RWPE1 (cell line): ENCODE measurements at regions not wholly inside any gene's neighbourhood (a gene's known extent, or its start where the extent isn't known, plus 50 kb on each side); places are given as distances from the start of the nearest gene placed in this dataset.
"Not testable (repeated sequence)": the region's sequence is repeated elsewhere in the genome, so short reads cannot be mapped to it uniquely, and the experiment has no call there.

ENCODE experiments used
- CTCF ChIA-PET: fragments of 350-600 bp; sonication (Branson Sonifier 250); formaldehyde crosslinking; extraction: SDS; loops from one replicate; lab custom pipeline; 2021; lab: Yijun Ruan, JAX
- POLR2A ChIA-PET: fragments of 400-600 bp; formaldehyde crosslinking; extraction: SDS; loops from one replicate; lab custom pipeline; 2020; ENCODE audit warnings: antibody characterized with exemption; ENCODE audit not compliant: low non-redundant PET; lab: Yijun Ruan, JAX
- DNase-seq: peaks from one replicate; pipeline ENCODE4 v3.0.0; 2012; ENCODE audit warnings: low spot score
- H3K27ac ChIP-seq: fragments of 450-650 bp; 2 replicates; pipeline ENCODE4 v1.5.1; 2017
- TF ChIP-seq, protein P1 (sequence below): fragments of 450-650 bp; conservative IDR thresholded peaks from 2 replicates; pipeline ENCODE4 v1.5.1; 2017; ENCODE audit warnings: low read depth, mild to moderate bottlenecking

DNA sequence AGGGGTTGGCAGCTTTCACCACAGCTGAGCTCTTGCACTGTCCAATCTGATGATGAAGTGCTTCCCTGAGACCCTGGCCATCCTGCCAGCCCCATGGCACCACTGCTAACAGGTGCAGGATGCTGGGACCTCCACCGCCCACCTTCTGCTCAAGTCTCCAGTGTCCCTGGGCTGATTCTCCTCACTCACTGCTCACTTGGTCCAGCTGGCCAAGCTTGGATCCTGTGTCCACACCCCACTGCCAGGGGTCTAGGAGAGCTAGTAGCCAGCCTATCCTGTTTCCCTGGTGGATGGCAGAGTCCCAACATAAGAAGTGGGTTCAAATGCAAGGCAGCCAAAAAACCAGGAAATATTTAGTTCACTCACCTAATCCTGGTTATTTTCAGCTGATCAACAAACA, 217.2 kb upstream of the IRF2BP2 start:
- no peak for DNase-seq
- TF ChIP-seq, protein P1, sequence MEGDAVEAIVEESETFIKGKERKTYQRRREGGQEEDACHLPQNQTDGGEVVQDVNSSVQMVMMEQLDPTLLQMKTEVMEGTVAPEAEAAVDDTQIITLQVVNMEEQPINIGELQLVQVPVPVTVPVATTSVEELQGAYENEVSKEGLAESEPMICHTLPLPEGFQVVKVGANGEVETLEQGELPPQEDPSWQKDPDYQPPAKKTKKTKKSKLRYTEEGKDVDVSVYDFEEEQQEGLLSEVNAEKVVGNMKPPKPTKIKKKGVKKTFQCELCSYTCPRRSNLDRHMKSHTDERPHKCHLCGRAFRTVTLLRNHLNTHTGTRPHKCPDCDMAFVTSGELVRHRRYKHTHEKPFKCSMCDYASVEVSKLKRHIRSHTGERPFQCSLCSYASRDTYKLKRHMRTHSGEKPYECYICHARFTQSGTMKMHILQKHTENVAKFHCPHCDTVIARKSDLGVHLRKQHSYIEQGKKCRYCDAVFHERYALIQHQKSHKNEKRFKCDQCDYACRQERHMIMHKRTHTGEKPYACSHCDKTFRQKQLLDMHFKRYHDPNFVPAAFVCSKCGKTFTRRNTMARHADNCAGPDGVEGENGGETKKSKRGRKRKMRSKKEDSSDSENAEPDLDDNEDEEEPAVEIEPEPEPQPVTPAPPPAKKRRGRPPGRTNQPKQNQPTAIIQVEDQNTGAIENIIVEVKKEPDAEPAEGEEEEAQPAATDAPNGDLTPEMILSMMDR, result no peak
- ChIA-PET POLR2A (no interaction called here), CTCF (no interaction called here)
- H3K27ac ChIP-seq, result no peak overlapping the region

DNA sequence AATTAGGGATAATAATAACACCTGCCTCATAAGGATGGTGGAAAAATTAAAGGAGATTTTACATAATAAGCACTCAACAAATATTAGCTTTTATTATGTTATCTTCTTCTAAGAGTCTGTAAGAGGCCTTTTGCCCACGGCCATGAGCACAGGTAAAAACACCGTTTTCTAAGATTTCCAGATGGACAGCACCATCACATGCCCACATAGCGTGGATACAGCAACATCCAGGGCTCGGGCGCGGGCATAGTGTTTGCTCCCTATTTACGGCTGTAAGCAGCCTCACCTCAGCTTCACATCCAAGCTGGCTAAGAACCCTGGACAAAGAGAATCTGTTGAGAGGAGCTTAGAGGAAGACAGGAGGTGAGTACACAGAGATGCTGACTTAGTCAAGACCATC, 216.4 kb upstream of the IRF2BP2 start:
- no peak overlapping the region for H3K27ac ChIP-seq
- POLR2A ChIA-PET, result no interaction called here

DNA sequence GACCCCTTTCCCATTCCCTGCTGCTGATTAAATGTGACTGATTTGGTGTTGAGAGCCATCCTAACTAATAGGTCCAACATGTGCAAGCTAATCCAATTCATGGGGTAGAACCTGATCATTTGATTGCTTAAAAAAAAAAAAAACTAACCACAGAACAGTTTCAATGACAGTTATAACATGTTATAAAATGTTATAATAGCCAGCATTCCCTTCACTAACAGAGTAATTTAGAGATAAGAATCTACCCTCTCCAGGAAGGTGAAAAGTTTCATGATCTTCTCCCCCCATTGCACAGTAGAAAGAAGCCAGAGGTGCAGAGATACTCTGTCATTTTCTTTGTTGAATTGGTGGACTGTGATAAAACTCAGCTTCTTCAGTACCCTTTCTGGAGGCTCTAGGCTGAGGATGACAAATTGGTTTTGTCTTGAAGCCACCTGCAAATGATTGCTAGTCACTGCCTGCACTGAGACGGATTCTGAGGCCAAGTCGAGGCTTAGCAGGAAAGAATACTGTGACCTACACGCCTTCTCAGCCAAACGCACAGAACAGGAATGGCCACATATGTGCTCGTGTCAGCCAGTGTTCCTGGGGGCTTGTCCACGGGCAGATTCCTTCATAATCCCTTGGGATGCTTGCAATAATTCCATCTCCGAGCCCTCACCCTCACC, 215.7 kb upstream of the IRF2BP2 start:
- no peak for DNase-seq
- TF ChIP-seq, protein P1, result no peak
- no peak overlapping the region for H3K27ac ChIP-seq
- ChIA-PET CTCF (interaction anchor here (0.6 kb wide), 1 partner anchor 53 kb away, joined by 3 read pairs; no protein-coding TSS in a partner anchor), POLR2A (no interaction called here)

More for the DNA sequence above, 216.4 kb upstream of the IRF2BP2 start:
- CTCF ChIA-PET, result no interaction called here
- no peak for DNase-seq
- TF ChIP-seq, protein P1, result no peak

DNA sequence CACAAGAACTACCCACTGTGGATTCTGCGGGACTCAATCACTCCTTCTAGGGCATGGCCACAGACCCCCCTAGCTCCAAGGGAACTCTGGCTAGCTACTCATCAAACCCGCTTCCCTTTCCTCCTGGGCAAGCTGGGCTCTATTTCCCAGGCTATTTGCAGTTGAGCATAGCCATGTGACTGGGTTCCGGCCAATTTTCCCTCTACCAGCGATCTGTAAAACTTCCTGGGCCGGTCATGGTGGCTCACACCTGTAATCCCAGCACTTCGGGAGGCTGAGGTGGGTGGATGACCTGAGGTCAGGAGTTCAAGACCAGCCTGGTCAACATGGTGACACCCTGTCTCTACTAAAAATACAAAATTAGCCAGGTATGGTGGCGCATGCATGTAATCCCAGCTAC, 214.9 kb upstream of the IRF2BP2 start:
- H3K27ac ChIP-seq, DNase-seq, POLR2A ChIA-PET: not testable (repeated sequence)
- CTCF ChIA-PET, result interaction anchor here (0.6 kb wide), 1 partner anchor 52 kb away, joined by 3 read pairs; no protein-coding TSS in a partner anchor

DNA sequence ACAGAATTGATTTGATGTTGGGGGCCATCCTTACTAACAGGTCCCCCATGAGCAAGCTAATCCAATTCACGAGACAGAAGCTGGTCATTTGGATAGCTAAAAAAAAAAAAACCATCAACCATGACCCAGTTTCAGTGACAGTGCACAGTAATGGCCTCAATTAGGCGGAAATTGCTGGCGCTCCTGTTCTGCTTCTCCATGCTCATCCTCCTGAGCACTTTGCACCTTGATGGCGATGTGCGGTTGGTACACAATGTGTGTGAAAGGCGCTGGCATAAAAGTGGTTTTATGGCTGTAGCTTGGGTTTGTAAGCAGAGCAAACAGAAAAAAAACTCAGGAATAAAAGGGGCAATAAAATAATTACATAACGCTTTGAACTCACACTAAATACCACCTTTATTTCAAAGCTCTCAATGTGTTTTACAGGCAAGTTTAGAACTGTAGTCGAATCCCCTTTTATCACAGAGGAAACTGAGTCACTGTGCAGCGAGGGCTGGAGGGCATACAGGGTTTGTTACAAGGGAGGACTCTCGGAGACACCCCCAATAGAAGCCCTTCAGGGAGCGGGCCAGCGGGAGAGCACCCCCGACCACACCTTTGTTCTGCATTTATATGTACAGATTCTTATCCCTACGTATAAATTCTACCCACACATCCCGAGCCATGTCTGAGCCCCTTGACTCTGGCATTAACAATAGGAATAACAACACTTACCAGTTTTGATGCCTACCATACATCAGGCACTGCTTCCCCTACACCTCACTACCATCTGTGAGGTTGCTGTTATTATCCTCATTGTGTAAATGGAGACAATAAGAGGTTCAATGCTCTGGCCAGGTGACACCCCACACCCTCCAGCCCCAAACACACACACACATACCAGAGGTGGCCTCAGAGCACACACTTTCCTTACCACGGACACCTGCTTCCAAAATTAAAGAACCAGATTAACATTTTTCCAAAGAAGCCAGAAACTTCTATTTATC, 213.5 kb upstream of the IRF2BP2 start:
- TF ChIP-seq, protein P1, result no peak
- POLR2A ChIA-PET, result no interaction called here
- no peak overlapping the region for H3K27ac ChIP-seq
- CTCF ChIA-PET, result no interaction called here
- DNase-seq, result no peak

DNA sequence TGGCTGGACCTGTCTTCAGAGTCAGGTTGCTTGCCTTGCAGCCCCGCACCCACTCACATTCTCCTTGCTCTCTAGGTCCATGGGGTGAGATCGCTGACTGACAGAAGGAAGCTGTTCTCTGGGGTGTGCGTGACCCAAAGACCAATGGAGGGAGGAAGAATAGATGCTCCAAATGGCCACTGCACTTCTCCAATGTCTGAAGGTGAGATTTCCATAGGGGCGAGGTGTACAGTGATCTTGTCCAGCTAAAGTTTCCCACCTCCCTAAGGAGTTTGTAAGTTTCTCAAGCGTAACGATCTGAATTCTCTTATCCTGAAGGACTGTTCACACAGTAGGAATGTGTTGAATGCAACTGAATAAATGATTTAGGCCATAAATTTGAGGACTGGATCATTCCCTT, 211.9 kb upstream of the IRF2BP2 start:
- ChIA-PET CTCF (no interaction called here), POLR2A (no interaction called here)
- H3K27ac ChIP-seq, result no peak overlapping the region
- TF ChIP-seq, protein P1, result no peak
- DNase-seq, result no peak
